ENCODE measurements at regions not wholly inside any gene's neighbourhood (a gene's known extent, or its start where the extent isn't known, plus 50 kb on each side); places are given as distances from the start of the nearest gene placed in this dataset.

DNA sequence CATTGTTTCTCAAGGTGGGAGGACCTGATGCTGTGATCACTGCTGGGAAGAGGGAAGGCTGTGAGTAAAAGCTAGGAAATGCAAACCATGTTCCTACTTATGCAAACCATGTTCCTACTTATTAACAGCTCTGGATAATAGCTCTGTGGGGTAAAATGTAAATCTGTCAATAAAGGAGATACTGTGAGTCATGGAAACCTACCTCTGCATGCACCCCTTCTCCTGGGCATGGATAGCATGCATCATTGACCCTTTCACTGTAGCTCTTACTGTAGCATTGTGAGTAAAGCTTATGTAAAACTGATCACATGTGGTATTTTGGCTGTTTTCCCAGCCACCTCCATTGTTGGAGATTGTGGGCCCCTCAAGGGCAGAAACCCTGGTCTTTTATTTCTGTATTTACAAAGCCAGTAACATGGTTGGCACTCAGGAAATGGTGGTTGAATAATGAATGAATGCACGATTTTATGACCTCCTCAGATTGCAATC lies 253.7 kb downstream of the GRIN2B start:
- TF ChIP-seq, protein P1, sequence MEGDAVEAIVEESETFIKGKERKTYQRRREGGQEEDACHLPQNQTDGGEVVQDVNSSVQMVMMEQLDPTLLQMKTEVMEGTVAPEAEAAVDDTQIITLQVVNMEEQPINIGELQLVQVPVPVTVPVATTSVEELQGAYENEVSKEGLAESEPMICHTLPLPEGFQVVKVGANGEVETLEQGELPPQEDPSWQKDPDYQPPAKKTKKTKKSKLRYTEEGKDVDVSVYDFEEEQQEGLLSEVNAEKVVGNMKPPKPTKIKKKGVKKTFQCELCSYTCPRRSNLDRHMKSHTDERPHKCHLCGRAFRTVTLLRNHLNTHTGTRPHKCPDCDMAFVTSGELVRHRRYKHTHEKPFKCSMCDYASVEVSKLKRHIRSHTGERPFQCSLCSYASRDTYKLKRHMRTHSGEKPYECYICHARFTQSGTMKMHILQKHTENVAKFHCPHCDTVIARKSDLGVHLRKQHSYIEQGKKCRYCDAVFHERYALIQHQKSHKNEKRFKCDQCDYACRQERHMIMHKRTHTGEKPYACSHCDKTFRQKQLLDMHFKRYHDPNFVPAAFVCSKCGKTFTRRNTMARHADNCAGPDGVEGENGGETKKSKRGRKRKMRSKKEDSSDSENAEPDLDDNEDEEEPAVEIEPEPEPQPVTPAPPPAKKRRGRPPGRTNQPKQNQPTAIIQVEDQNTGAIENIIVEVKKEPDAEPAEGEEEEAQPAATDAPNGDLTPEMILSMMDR (IDR thresholded peaks at IDR 0.05) = no peak

DNA sequence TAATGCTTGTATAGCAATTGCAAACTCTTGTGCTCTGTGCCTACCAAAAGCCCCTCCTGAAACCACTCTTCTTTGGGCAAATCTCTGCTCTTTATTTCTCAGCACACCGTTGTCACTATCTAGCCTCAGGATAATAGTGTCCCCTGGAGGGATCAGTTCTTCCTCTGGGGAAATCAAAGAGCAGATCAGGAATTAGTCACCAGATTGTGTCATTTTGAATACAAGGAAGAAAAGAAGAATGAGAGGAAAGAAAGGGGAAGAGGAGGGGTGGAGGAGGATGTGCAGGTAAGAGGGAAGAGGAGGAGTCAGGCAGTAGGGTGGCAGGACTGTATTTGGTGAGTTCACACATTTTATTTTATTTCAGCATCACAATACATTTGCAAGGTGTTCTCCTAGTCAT lies 256.4 kb downstream of the GRIN2B start:
- TF ChIP-seq, protein P1 (IDR thresholded peaks at IDR 0.05) = no peak

DNA sequence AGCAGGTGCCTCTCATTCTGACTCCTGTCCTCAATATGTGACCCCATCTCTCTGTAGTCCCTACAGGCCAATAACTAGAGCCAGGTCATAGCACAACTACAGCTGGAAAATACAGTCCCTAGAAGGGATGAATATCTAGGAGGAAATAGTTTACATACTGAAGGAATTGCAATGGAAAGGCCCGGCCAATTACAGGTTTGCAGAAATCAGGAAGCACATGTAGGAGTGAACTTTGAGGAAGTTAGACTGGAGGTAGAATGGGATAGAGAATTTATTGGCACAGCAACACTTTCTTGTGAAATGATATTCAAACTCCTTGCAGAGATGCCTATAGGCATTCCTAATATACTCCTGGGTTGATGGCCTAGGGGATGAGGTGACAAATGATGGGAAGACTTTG lies 257.3 kb downstream of the GRIN2B start:
- TF ChIP-seq, protein P1 (IDR thresholded peaks at IDR 0.05) = no peak

DNA sequence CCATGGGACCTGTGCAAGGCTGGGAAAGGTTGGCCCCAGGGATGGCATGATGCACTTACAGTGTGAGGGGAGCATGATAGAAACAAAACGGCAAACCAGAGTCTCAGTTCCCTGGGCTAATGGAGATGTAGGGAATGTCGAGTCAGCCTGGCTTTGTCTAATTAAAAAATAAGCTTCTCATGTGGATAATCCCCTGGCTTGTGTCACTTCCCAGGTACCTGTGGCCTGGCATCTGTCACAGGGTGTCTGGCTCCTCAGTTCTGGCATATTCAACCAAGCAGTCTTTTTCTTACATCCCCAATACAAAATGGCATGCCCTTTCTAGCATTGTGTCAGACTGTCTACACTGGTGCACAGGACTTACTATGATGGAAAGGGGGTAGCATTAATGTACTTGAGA lies 261.4 kb downstream of the GRIN2B start:
- TF ChIP-seq, protein P1 (IDR thresholded peaks at IDR 0.05) = no peak

DNA sequence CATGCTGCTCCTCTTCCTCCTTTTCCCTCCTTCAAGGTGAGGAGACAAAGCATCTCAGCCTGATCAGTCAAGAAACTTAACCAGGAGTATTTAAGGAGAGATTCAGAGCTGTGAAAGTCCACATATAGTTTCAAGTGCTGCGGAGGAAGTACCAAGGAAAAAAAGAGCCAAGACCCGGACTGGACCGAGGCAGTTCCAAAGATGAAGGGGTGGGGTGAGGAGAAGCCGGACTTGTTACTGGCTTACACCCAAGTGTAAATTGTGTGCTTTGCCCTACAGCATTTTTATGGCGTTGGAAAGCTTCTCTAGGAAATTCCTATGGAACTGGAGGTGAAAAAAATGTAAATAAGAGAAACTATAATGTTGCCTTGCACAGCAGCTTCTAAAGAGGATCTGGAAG lies 263.1 kb downstream of the GRIN2B start:
- TF ChIP-seq, protein P1 (IDR thresholded peaks at IDR 0.05) = no peak

DNA sequence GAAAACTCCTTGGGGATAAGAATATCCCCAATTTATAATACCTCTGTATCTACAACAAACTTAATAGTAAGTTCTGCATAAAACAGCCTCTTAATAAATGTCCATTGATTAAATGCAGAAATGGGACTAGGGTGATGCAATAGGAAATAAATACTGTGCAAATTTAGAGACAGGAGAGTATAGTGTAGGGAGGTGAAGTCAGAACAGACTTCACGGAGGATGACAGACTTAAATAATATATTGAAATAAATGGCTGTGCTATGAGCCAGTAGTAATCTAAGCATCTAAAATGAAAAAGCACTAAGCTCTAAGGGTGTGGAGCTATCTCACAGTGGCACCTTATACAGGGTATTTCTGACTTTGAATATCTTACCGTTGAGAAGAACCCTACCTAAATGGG lies 265.3 kb downstream of the GRIN2B start:
- TF ChIP-seq, protein P1 (IDR thresholded peaks at IDR 0.05) = no peak

DNA sequence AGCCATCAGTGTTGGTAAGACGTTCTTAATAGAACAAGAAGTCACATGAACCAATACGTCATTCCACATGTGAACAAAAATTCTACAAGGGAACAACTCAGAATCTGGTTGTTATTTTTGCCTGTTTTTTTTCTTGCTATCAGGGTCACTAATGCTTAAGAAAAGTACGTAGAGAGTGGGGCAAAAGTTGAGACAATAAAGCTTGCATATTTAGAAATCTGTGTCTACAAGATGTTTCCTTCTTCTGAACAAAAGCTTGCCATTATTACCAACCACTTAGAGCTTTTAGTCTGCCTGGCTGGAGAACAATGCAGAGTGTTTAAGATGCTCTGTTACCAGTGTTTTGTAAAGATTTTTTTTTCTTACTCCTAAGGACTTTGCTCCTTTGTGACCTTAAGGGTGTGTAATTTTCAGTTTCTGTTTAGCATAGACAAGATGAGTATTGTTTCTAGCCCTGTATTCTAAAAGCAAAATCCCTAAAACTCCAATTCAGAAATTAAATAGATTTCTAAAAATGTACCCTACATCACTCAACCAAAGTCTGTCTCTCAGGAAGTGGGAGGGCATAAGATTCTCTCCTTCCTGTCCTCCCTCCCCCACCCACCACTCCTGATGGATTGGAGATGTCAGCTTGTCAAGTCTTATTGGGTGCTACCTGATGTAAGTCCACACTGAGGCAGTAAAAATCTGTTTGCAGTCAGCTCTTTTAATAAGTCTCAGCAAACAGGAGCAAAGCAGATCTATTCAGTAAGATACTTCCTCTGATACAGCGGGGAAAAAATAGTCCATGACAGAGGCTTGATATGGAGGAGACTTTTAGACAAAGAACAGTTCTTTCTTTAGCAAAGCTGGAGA lies 267.6 kb downstream of the GRIN2B start:
- TF ChIP-seq, protein P1 (IDR thresholded peaks at IDR 0.05) = no peak
